IPS DF 4.7 (cell line): ENCODE measurements at regions not wholly inside any gene's neighbourhood (a gene's known extent, or its start where the extent isn't known, plus 50 kb on each side); places are given as distances from the start of the nearest gene placed in this dataset.
"Not testable (repeated sequence)": the region's sequence is repeated elsewhere in the genome, so short reads cannot be mapped to it uniquely, and the experiment has no call there.

Experiments used
- DNase-seq: peaks from one replicate; pipeline ENCODE4 v3.0.0-alpha.2; 2013; ENCODE audit warnings: low spot score; ENCODE audit errors: extremely low read depth

DNA sequence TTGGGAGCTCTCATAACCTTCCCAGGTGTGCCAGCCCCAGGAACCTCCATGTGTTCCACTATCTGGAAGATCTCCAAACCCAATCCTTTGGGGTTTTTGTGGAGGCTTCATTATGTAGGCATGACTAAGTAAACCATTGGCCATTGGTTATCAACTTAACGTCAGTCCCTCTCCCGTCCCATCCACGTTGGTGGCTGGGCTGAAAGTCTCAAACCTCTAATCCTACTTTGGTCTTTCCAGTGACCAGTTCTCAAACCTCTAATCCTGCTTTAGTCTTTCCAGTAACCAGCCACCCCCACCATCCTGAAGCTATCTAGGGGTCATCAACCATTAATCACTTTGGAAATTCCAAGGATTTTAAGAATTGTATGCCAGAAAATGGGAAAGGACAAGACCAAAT is 704.7 kb upstream of the TMEFF2 start:
- DNase-seq: no peak

DNA sequence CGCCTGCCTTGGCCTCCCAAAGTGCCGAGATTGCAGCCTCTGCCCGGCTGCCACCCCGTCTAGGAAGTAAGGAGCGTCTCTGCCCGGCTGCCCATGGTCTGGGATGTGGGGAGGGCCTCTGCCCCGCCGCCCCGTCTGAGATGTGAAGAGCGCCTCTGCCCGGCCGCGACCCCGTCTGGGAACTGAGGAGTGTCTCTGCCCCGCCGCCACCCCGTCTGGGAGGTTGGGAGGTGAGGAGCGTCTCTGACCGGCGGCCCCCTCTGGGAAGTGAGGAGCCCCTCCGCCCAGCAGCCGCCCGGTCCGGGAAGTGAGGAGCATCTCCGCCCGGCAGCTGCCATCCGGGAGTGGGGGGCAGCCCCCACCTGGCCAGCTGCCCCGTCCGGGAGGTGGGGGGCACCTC is 699.2 kb upstream of the TMEFF2 start:
- not testable (repeated sequence) for DNase-seq

DNA sequence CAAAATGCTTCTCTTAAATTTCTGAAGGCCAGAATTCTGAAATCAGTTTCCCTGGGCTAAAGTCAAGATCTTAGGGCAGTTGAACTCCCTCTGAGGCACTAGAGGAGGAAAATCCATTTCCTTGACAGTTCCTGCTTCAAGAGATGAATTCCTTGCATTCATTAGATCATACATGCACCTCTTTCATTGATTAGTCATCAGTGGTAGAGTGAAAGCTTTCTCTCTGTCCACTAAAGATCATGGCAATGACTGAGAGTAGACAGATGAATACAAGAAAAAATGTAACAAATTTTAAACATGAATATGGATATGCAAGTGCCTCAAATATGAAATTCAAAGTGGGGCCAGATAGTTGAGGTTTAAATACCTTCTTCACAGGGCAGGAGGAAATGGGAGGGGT is 693.4 kb upstream of the TMEFF2 start:
- DNase-seq: no peak

DNA sequence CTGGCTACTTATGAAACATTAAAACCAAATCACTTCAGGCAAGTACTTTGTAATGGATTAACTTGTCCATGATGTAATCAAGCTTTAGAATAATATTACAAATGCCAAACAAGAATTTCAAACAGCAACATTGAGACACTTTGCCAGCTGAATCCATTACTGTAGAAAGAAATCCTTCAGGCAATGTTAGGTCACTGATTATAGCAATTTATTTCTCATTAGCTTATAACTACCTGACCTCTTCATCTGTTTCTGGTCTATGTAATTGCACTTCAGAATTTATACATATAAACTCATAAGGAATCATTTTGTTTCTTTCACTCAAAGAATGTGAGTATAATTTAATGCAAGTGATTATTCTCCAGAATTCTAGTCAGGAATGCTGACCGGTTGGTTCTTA is 692.6 kb upstream of the TMEFF2 start:
- no peak for DNase-seq

DNA sequence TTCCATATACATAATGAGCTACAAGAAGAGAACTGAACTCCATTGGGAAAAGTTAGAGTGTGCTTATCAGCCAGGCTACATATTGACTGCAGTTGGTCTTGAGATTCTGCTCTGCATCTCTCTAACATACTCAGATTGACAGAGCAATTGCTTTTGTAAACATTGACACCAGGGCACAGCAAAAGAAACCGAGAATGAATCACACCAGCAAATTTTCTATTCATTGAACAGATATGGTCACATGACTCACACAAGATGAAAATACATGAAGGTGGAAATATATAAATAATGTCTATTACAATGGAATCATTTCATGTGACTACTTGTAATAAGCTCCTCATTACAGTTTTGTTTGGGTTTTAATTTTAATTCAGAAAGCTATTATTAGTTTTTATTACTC is 691.9 kb upstream of the TMEFF2 start:
- DNase-seq: no peak

DNA sequence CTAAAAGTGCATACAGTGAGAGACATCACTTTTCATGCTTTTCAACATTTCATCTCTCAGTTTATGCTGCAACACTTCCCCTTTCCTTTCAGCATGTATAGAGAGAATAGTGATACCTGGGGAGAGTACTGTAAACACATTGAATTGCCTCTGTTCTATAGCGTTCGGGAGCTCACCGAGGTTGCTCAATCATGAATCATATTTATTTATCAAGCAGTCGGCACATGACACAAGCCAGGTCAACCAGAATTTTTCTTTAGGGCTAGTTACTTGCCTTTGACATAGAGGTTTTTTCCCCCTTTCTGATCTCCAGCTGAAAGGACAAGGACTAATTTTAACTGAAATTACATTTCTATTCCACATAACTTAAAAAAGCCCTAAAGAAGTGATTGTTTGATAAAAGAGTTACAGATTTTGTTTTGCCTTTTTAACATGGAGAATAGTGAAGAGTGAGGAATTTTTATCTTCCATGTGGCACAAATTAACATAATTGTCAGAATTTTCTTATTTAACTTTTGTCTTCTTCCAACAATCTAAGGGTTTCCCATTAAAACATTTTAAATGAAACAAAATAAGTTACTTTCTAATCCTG is 690.9 kb upstream of the TMEFF2 start:
- no peak for DNase-seq

DNA sequence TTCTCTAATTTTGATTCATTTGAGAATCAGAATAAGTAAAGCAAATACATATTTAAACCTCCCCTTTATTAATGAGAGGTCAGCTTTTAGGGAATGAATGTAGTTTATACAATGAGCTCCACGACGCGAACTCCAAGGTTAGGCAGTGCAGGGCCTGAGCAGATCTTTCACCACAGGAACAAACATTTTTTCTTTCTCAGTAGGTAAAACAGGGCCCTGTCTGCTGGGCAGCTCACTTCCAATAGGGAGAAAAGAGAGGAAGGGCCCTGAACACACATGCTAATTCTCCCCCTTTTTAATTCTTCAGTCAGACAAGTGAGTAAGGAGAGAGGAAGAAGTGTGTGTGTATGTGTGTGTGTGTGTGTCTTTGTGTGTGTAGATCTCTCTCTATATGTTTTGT is 682.4 kb upstream of the TMEFF2 start:
- no peak for DNase-seq

DNA sequence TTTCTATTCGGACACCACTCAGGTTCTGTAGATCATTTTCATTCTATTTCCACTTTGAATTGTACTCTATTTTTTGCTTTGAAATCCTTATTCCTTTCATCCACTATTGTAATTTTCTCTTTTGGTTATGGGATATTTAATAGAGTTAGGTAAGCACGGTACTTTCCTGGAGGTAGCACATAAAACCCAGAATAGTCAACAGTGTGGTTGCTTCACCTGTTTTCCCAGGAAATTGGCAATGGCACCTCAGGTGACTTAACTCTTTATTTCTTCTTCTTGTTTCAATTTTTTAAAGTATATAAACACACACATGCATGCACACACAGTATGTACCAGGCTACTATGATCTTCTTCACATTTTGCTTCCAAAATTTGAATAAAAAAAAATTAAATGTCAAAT is 682.0 kb upstream of the TMEFF2 start:
- no peak for DNase-seq

DNA sequence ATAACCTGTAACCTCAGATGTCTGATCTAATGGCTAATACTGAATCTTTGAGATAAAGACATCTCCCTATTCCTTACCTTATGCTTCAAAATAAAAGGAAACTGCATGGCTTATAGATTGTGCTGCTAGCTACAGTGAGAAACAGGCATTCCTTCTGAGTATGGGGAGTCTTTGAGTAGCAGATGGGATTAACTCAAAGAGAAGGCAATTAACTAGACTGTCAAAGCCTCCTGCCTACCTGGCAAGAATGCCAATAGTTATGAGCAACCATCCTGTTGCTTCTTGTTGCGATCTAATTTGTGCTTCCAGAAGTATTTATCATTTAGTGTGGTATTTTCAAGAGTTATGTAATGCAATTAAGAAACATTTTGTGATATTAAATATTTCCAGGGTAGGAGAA is 660.0 kb upstream of the TMEFF2 start:
- no peak for DNase-seq

DNA sequence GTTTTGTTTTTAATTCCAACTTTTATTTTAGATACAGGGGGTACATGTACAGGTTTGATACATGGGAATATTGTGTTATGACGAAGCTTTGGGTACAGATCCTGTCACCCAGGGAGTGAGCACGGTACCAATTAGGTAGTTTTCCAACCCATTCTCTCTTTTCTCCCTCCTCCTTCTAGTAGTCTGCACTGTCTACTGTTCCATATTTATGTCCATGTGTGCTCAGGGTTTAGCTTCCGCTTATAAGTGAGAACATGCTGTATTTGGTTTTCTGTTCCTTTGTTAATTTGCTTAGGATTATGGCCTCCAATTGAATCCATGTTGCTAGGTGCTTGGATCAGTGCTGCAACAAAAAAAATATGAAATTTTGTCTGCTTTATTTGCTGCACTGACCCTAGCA is 659.3 kb upstream of the TMEFF2 start:
- no peak for DNase-seq

DNA sequence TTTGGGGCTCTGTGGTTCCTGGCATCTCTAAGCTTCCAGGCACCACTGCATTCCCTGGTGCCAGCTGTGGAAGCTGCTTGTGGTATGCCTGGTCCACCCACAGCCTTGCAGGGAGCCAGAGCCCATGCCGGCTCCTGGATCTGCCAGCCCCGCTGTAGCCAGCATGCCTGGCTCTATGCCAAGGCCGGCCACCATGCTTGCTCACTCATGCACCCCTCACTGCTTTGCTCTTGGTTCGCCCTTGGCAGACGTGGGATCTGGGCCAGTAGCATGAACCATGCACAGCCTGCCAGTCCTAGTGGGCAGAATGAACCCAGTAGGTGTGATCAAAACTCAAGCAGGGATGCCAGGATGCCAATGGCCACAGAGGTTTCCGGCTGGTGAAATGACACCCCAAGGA is 634.2 kb upstream of the TMEFF2 start:
- no peak for DNase-seq

DNA sequence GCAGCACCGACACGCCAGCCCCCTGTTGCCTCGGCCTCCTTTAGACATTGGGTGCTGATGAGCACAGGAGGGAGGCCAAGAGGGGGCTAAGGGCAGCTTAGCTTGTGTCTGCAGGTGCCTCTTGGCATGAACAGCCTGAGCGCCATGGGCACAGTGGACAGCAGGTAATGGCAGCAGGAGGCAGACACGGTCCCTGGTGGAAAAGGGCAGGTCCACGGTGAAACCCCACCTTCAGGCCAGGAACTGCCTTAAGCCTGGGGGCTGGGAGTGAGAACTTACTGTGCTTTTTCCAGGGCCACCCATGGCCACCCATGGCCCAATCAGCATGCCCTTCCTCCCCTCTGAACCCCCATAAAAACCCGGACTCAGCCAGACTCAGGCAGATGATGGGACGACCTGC is 633.4 kb upstream of the TMEFF2 start:
- no peak for DNase-seq

DNA sequence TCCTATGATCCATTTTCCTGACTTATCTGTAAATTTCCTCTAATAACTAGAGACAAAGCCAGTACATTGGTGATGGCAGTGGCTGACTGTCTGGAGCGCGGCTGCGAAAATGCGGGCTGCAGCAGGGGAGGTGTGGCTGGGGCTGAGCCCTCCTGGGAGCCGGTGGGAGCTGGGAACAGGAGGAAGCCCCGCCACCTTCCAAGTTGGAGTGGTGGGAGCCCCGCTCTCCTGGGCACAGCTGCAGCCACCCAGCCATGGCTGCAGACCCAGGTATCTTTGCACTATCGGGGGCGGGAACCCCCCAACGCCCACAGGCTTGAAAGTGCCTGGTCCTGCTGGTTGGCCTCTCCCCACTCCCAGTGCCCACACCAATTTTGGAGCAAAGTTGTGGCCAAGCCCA is 633.0 kb upstream of the TMEFF2 start:
- DNase-seq: no peak

DNA sequence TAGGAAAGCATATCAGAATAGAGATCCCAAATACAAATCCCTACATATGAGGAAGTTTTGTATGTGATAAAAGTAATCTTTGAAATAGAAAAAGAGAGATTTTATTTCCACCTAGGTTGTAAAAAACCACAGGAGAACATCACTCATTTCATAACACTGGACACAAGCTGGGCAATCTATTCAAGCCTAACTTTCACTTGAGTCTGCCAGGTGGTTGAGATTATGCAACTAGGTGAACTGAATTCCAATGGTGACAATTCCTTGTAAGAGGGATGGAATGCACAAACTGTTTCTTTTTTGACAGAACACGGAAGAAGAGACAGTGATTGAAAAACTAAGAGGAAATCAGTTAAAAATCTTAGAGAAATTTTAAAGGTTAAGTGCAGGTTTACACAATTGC is 619.6 kb upstream of the TMEFF2 start:
- no peak for DNase-seq

DNA sequence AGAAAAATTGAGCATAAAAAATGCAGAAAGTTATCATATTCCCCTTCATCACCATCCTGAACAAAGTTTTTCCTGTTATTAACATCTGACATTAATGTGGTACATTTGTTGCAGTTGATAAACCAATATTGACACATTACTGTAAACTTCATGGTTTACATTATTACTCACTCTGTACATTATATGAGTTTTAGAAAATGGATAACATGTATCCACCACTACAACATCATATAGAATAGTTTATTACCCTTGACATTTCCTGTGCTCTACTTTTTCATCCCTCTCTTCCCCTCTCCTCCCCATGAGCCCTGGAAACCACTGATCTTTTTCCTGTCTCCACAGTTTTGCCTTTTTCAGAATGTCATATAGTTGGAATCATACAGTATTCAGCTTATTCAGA is 618.6 kb upstream of the TMEFF2 start:
- DNase-seq: no peak

DNA sequence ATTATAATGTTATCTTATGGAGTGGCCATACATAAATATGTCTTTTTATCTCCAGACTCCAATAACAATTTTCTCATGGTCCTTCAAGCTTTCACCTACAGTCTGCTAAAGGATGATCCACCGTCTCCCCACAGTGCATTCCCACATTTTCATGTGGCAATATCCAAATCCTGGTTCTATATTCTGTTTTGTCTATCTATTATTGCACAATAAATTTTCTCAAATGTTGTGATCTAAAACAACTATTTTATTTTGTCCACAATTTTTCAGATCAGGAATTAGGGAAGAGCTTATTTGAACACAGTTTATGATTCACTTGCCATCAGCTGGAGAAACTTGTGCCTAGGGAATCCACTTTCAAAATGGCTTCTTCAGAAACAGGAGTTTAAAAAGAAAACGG is 614.4 kb upstream of the TMEFF2 start:
- DNase-seq: no peak

DNA sequence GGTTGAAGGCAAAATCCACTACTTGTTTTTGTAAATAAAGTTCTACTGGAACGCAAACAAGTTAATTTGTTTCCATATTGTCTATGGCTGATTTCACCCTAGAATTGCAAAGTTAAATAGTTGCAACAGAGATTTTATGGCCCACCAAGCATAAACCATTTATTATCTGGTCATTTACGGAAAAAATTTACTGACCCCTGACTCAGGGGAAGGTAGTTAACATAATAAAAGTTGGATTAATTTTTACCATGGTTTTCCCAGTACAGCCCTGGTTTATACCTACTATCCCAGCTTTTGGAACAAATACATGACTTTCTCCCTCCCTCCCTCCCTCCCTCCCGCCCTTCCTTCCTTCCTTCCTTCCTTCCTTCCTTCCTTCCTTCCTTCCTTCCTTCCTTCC is 588.9 kb upstream of the TMEFF2 start:
- no peak for DNase-seq

DNA sequence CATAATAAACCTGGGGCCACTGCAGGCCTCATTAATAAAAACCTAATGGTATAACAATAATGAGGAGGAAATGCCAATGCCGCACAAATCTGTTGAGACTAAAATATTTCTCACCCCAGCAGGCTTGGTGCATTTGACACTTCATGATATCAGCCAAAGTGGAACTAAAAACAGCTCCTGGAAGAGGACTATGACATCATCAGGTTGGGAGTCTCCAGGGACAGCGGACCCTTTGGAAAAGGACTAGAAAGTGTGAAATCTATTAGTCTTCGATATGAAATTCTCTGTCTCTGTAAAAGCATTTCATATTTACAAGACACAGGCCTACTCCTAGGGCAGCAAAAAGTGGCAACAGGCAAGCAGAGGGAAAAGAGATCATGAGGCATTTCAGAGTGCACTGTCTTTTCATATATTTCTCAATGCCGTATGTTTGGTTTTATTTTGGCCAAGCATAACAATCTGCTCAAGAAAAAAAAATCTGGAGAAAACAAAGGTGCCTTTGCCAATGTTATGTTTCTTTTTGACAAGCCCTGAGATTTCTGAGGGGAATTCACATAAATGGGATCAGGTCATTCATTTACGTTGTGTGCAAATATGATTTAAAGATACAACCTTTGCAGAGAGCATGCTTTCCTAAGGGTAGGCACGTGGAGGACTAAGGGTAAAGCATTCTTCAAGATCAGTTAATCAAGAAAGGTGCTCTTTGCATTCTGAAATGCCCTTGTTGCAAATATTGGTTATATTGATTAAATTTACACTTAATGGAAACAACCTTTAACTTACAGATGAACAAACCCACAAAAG is 580.9 kb upstream of the TMEFF2 start:
- DNase-seq: no peak

DNA sequence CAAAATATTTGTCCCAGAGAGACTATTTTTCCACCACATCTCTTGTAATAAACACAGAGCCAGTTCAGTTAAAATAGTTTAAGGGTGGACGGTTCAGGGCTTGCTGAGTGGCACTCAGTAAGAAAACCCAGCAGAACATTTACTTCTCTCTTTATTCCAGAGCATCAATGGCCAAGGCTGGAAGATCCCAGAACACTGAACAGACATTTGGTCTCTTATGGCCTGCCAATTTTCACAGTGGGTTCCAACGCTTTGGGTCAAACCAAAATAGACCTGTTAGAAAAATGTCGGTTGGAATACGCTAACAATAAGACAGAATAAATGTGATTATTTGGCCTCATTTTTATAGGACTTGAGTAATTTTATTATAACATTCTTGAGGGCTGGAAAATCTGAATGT is 580.3 kb upstream of the TMEFF2 start:
- no peak for DNase-seq

DNA sequence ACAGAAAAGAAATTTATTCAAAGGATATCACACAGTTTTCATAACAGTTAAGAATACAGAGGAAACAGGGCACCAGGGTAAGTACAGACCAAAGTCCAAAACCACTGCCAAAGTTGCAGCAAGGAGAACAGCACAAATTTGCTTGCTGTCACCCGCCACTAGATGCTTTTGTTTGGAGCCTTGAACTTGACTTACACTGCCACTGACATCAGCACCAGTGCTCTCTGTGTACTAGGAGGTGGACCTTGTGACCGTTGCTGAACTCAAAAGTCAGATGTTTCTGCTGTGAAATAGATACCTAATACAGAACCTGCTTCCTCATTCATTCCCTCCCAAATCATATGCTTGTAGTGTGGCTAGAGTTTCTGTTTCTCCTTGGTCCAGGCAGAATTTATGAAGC is 578.3 kb upstream of the TMEFF2 start:
- DNase-seq: no peak

DNA sequence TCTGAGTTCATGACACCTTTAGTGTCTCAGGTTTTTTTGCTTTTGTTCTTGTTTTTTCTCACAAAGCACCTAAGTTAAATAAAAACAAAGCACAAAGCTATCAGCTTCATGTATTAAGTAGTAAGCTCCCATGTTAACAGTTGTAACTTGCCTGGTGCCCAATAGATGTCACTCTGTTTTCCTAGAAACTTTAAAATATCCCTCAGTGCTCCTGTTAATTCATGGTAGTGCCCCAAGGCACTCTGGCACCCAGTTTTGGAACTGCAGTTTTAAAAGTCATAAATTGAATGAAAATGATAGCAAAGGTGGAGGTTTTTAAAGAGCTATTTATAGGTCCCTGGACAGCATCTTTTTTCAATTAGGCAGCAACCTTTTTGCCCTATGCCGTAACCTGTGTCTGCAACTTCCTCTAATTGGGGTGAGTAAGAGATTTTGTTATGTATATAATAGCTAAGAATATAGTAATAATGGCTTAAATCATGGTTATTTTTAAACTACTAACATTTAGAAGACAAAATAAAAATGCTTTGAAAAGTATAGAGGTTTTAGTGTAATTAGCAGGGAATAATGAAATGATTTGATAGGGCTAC is 555.0 kb upstream of the TMEFF2 start:
- no peak for DNase-seq

DNA sequence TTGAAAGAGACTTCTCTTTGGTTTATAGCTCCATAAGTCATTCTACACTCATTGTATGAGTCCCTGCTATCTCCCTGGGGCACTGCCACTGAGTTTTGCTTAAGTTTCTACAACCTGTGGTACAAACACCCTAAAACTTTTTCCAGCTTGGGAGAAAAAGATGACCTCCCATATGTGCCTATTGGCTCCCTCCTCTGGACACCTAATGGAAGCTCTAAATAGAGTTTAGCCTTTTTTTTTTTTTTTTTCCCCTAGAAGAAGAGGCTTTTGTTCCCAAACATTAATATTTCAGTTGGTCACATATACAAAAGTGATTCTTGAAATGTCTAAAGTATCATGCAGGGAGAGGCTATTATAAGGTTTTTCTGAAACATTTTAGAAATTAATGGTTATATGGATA is 547.2 kb upstream of the TMEFF2 start:
- no peak for DNase-seq

DNA sequence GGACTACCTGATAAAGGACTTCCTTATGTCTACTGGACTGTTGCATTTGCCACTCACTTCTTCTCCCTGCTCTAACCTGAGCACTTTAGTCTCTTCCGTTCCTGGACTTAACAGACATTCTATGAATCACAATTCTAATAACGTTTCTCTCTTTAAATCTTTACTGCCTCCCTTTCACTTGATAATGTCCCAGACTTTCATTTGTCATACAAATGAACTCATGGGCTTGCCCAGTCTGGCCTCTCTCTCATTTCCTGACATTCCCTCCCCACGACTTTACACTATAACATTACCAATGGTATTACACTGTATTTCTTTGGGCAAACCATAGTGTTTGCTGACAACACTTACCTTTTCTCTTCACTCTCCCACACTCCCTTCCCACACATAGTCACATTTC is 540.7 kb upstream of the TMEFF2 start:
- no peak for DNase-seq
